Mononuclear cell (primary cell): ENCODE measurements at regions not wholly inside any gene's neighbourhood (a gene's known extent, or its start where the extent isn't known, plus 50 kb on each side); places are given as distances from the start of the nearest gene placed in this dataset.
"Not testable (repeated sequence)": the region's sequence is repeated elsewhere in the genome, so short reads cannot be mapped to it uniquely, and the experiment has no call there.

ENCODE experiments used
- H3K27me3 ChIP-seq: 2 replicates; pipeline ENCODE4 v1.6.0; 2011; ENCODE audit warnings: low read length, control low read depth; ENCODE audit not compliant: insufficient read depth
- H3K4me1 ChIP-seq: 2 replicates; pipeline ENCODE4 v1.5.1; 2011; ENCODE audit warnings: mild to moderate bottlenecking, low read length, control low read depth; ENCODE audit not compliant: insufficient read depth
- H3K4me3 ChIP-seq: 2 replicates; pipeline ENCODE4 v1.5.1; 2011; ENCODE audit warnings: mild to moderate bottlenecking, low read length, moderate library complexity
- H3K9me3 ChIP-seq: 2 replicates; pipeline ENCODE4 v1.5.1; 2011; ENCODE audit warnings: low read depth, mild to moderate bottlenecking, control low read depth, low read length

DNA sequence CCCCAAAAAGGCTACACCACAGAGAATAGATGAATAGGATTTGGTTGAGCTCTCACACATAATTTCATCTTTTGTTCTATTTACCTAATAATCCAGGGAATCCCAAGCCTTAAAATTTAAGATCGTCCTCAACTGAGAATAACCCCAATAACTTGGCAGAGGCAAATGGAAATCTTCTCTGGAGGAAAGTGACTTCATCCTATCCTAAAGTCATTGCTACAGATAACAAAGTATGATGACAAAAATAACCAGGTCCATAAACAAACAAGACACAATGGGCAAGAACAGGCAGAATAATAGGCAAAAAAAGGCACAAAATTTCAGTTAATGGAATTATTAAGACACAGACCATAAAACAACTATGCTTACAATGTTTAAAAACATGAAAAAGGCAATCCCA lies 177.3 kb upstream of the STK26 start:
- Histone ChIP-seq H3K9me3 (no peaks in the 10 kb centered on the region), H3K27me3 (no peaks in the 10 kb centered on the region), H3K4me1 (no peaks in the 10 kb centered on the region), H3K4me3 (no peak overlapping the region)

DNA sequence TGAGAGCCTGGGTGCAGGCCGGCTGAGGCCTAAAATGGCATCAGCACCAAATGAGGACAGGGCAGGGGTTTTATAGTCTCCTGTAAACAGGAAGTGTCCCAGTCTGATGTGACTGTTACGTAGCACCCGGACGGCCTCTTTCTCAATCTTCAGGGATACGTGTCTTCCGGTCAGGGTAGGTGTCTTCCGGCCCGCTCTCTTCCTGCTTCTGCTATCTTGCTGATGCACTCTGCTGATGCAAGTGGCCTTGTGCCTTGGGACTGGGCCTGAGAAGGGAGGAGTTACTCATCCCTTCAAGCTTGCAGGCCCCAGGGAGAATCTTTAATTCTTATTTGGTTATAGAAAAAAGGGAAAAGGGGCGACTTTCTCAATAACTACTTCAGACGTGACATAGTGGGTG lies 172.1 kb upstream of the STK26 start:
- H3K27me3 ChIP-seq, H3K4me1 ChIP-seq, H3K4me3 ChIP-seq, H3K9me3 ChIP-seq: not testable (repeated sequence)

DNA sequence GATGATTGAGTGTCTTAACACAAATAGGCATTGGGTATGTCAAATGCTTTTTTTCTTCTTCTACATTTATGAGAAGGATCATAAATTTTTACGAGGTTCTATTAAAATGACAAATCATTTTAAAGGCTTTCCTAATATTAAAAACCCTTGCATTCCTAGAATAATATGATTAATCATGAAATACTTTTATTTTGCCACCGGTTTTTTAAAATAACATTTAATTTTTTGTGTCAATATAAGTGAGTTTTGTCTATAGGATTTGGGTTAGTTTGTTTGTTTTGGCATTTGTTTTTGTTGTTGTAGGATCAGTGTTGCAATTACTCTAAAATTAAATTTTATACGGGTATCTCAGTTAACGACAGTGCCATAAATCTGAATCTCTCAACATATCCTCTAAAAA lies 169.7 kb upstream of the STK26 start:
- Histone ChIP-seq H3K27me3 (no peaks in the 10 kb centered on the region), H3K4me1 (no peaks in the 10 kb centered on the region), H3K4me3 (no peak overlapping the region), H3K9me3 (no peaks in the 10 kb centered on the region)

GRCh38 chrX:131854581-131854980 lies 168.5 kb upstream of the STK26 start:
- Histone ChIP-seq H3K4me3 (no peak overlapping the region), H3K9me3 (no peaks in the 10 kb centered on the region), H3K27me3 (no peaks in the 10 kb centered on the region), H3K4me1 (no peaks in the 10 kb centered on the region)

DNA sequence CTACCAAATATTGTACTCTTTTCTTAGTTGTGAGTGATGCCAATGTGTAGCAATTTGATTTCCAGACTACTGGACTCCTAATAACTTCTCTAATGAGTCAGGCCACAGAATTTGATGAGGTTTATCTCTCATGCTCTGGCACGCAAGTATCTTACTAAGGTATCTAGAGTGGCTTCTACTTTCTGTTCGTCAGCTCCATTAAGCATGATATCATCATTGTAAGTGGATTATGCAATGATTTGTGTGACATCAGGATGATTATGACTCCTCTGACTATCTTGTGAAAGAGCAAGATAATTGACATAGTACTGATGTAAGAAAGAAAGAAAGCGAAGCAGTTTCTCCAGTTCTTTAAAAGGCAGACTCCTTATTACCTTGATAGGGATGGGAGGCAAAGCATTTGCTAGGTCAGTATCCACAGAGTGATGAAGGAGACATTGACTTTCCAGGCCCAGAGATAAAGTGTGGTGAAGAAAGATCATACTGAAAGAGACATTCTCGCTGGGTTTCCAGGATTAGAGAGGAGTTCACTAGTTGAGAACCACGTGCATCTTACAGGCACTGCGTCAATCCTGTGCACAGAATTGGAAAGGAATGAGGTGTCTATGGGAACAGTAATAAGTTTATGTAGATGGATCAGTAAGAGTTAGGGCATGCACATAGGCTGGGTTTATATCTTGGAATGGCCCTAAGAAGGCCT lies 161.9 kb upstream of the STK26 start:
- H3K4me3 ChIP-seq = no peak overlapping the region
- no peaks in the 10 kb centered on the region for H3K27me3 ChIP-seq
- no peaks in the 10 kb centered on the region for H3K9me3 ChIP-seq
- no peaks in the 10 kb centered on the region for H3K4me1 ChIP-seq

GRCh38 chrX:131862321-131862720 lies 160.8 kb upstream of the STK26 start:
- H3K27me3 ChIP-seq = no peaks in the 10 kb centered on the region
- no peaks in the 10 kb centered on the region for H3K9me3 ChIP-seq
- H3K4me1 ChIP-seq = no peaks in the 10 kb centered on the region
- H3K4me3 ChIP-seq = no peak overlapping the region

DNA sequence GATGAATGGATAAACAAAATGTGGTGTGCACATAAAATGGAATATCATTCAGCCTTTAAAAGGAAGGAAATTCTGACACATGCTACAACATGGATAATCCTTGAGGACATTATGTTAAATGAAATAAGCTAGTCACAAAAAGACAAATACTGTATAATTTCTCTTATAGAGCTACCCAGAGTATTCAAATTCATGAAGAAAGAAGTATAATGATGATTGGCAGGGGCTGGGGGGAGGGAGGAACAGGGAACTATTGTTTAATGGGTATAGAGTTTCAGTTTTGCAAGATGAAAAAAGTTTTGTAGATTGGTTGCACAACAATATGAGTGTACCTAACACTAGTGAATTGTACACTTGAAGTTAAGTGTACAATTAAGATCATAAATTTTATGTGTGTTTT lies 153.9 kb upstream of the STK26 start:
- Histone ChIP-seq H3K4me3 (no peak overlapping the region), H3K27me3 (no peaks in the 10 kb centered on the region), H3K4me1 (no peaks in the 10 kb centered on the region), H3K9me3 (no peaks in the 10 kb centered on the region)

GRCh38 chrX:131874300-131874699 lies 148.8 kb upstream of the STK26 start:
- H3K4me1 ChIP-seq = no peaks in the 10 kb centered on the region
- no peaks in the 10 kb centered on the region for H3K27me3 ChIP-seq
- H3K4me3 ChIP-seq = no peak overlapping the region
- no peaks in the 10 kb centered on the region for H3K9me3 ChIP-seq

DNA sequence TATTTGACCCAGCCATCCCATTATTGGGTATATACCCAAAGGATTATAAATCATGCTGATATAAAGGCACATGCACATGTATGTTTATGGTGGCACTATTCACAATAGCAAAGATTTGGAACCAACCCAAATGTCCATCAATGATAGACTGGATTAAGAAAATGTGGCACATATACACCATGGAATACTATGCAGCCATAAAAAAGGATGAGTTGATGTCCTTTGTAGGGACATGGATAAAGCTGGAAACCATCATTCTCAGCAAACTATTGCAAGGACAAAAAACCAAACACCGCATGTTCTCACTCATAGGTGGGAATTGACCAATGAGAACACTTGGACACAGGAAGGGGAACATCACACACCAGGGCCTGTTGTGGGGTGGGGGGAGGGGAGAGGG lies 147.3 kb upstream of the STK26 start:
- H3K4me3 ChIP-seq, H3K27me3 ChIP-seq, H3K9me3 ChIP-seq, H3K4me1 ChIP-seq: not testable (repeated sequence)

DNA sequence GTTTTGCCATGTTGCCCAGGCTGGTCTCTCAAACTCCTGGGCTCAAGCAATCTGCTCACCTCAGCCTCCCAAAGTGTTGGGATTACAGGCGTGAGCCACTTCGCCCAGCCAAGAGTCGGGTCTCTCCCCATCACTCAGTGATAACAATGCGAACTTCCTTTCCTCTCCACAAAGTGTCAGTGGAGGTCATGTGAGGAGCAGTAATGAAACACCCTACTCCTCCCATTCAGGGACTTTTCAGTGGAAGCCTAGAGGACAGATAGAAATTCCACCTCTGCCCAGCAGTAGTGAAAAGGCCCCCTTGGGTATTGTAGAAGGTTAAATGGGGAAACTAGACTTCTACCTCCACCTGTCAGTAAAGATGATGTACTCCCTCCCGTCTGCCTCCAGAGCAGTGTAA lies 141.9 kb upstream of the STK26 start:
- H3K27me3 ChIP-seq = no peaks in the 10 kb centered on the region
- no peaks in the 10 kb centered on the region for H3K4me1 ChIP-seq
- H3K9me3 ChIP-seq = no peaks in the 10 kb centered on the region
- H3K4me3 ChIP-seq = no peak overlapping the region

- not testable (repeated sequence) for H3K4me1 ChIP-seq, H3K4me3 ChIP-seq, H3K27me3 ChIP-seq, H3K9me3 ChIP-seq
These were observed 138.1 kb upstream of the STK26 start for GRCh38 chrX:131885042-131885441.

- H3K4me3 ChIP-seq, H3K4me1 ChIP-seq, H3K9me3 ChIP-seq, H3K27me3 ChIP-seq: not testable (repeated sequence)
These were observed 129.2 kb upstream of the STK26 start for GRCh38 chrX:131893857-131894256.

GRCh38 chrX:131894995-131895394 lies 128.1 kb upstream of the STK26 start:
- H3K27me3 ChIP-seq = no peaks in the 10 kb centered on the region
- no peak overlapping the region for H3K4me3 ChIP-seq
- no peaks in the 10 kb centered on the region for H3K4me1 ChIP-seq
- H3K9me3 ChIP-seq = no peaks in the 10 kb centered on the region

DNA sequence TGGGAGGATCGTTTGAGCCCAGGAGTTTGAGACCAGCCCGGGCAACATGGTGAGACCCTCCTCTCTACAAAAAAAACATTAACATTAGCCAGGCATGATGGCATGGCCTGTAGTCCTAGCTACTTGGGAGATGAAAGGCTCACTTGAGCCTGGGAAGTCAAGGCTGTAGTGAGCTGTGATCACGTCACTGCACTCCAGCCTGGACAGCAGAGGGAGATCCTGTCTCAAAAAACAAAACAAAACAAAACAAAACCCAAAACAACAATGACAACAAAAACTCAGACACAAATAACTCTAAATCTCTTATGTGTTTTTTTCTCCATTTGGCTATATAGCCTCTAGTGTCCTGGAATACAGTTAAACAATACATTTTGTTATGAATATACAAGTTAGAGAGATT lies 127.3 kb upstream of the STK26 start:
- Histone ChIP-seq H3K4me1 (no peaks in the 10 kb centered on the region), H3K4me3 (no peak overlapping the region), H3K9me3 (no peaks in the 10 kb centered on the region), H3K27me3 (no peaks in the 10 kb centered on the region)

- Histone ChIP-seq H3K27me3 (no peaks in the 10 kb centered on the region), H3K4me3 (no peak overlapping the region), H3K9me3 (no peaks in the 10 kb centered on the region), H3K4me1 (no peaks in the 10 kb centered on the region)
These were observed 121.6 kb upstream of the STK26 start for GRCh38 chrX:131901546-131901945.

GRCh38 chrX:131907488-131908314 lies 115.4 kb upstream of the STK26 start:
- Histone ChIP-seq H3K4me1 (no peaks in the 10 kb centered on the region), H3K27me3 (no peaks in the 10 kb centered on the region), H3K9me3 (no peaks in the 10 kb centered on the region), H3K4me3 (no peak overlapping the region)
